Left lobe of liver (tissue), 2 donors: ENCODE measurements at regions not wholly inside any gene's neighbourhood (a gene's known extent, or its start where the extent isn't known, plus 50 kb on each side); places are given as distances from the start of the nearest gene placed in this dataset.
"Not testable (repeated sequence)": the region's sequence is repeated elsewhere in the genome, so short reads cannot be mapped to it uniquely, and the experiment has no call there.

Experiments used
- ATAC-seq: fragments of 200-7000 bp; cut with Tn5 transposase; one replicate; pipeline ENCODE4 v1.9.1; 2020; ENCODE audit warnings: mild to moderate bottlenecking, moderate library complexity
- DNase-seq: peaks from one replicate; pipeline ENCODE4 v3.0.0-alpha.2; 2020; ENCODE audit warnings: low spot score
- donor health status: DM: no; HTN: no; CAD: no; lungs with moderate emphysema.
- donor health status: DM: no; HTN: yes; CAD: no.

GRCh38 chr4:27711041-27711440, 850.4 kb downstream of the STIM2 start:
- DNase-seq (no peak), ATAC-seq (no peak)

GRCh38 chr4:27714073-27714472, 853.4 kb downstream of the STIM2 start:
- ATAC-seq: no peak

GRCh38 chr4:27716693-27717430, 856.2 kb downstream of the STIM2 start:
- DNase-seq (no peak), ATAC-seq (peak; percentile 40)

More at GRCh38 chr4:27714073-27714472, 853.4 kb downstream of the STIM2 start:
- no peak for DNase-seq

GRCh38 chr4:27717431-27717755, 856.8 kb downstream of the STIM2 start:
- no peak for DNase-seq

GRCh38 chr4:27720010-27720766, 859.5 kb downstream of the STIM2 start:
- no peak for ATAC-seq
- no peak for DNase-seq

More at GRCh38 chr4:27717431-27717755, 856.8 kb downstream of the STIM2 start:
- no peak for ATAC-seq

GRCh38 chr4:27721193-27721592, 860.6 kb downstream of the STIM2 start:
- no peak for ATAC-seq
- DNase-seq: no peak

GRCh38 chr4:27728892-27729291, 868.3 kb downstream of the STIM2 start:
- ATAC-seq (peak; percentile 58), DNase-seq (no peak)

- DNase-seq (no peak), ATAC-seq (no peak)
Measured at GRCh38 chr4:27742816-27743215, 882.2 kb downstream of the STIM2 start.

- peak; percentile 73 for ATAC-seq
- no peak for DNase-seq
Measured at GRCh38 chr4:27759611-27760575, 899.3 kb downstream of the STIM2 start.

- DNase-seq (no peak), ATAC-seq (peak; percentile 68)
Measured at GRCh38 chr4:27763830-27764525, 903.3 kb downstream of the STIM2 start.

- ATAC-seq: no peak
- no peak for DNase-seq
Measured at GRCh38 chr4:27764526-27764837, 903.8 kb downstream of the STIM2 start.

GRCh38 chr4:27770895-27771294, 910.3 kb downstream of the STIM2 start:
- peak; percentile 63 for ATAC-seq
- DNase-seq: no peak

GRCh38 chr4:27775156-27775555, 914.5 kb downstream of the STIM2 start:
- no peak for ATAC-seq
- DNase-seq: no peak

- DNase-seq: no peak
- ATAC-seq: no peak
Measured at GRCh38 chr4:27779827-27780226, 919.2 kb downstream of the STIM2 start.

GRCh38 chr4:27787195-27787594, 926.6 kb downstream of the STIM2 start:
- ATAC-seq (no peak), DNase-seq (no peak)

GRCh38 chr4:27789773-27790172, 929.1 kb downstream of the STIM2 start:
- no peak for DNase-seq

GRCh38 chr4:27790911-27791310, 930.3 kb downstream of the STIM2 start:
- no peak for DNase-seq
- no peak for ATAC-seq

More at GRCh38 chr4:27789773-27790172, 929.1 kb downstream of the STIM2 start:
- no peak for ATAC-seq

- ATAC-seq (peak; percentile 88), DNase-seq (no peak)
Measured at GRCh38 chr4:27791640-27792039, 931.0 kb downstream of the STIM2 start.

GRCh38 chr4:27807207-27807606, 946.6 kb downstream of the STIM2 start:
- no peak for ATAC-seq

GRCh38 chr4:27811948-27812347, 951.3 kb downstream of the STIM2 start:
- DNase-seq: no peak
- ATAC-seq: no peak

More at GRCh38 chr4:27807207-27807606, 946.6 kb downstream of the STIM2 start:
- DNase-seq: no peak

GRCh38 chr4:27813226-27813625, 952.6 kb downstream of the STIM2 start:
- not testable (repeated sequence) for ATAC-seq, DNase-seq
